ENCODE measurements at regions not wholly inside any gene's neighbourhood (a gene's known extent, or its start where the extent isn't known, plus 50 kb on each side); places are given as distances from the start of the nearest gene placed in this dataset.
"Not testable (repeated sequence)": the region's sequence is repeated elsewhere in the genome, so short reads cannot be mapped to it uniquely, and the experiment has no call there.

- not testable (repeated sequence) for DNase-seq
These were observed 120.2 kb downstream of the IGLL1 start for GRCh38 chr22:23459645-23460516.

- no peak for DNase-seq
These were observed 121.2 kb downstream of the IGLL1 start for GRCh38 chr22:23458663-23459541.

- DNase-seq, result no peak
These were observed 122.6 kb downstream of the IGLL1 start for GRCh38 chr22:23457380-23457985.

GRCh38 chr22:23456666-23457379 is 123.3 kb downstream of the IGLL1 start:
- DNase-seq, result not testable (repeated sequence)

- DNase-seq, result not testable (repeated sequence)
These were observed 125.7 kb downstream of the IGLL1 start for GRCh38 chr22:23454345-23454744.

- no peak for DNase-seq
These were observed 126.8 kb downstream of the IGLL1 start for GRCh38 chr22:23453277-23453676.

GRCh38 chr22:23452231-23453010 is 127.7 kb downstream of the IGLL1 start:
- DNase-seq, result no peak

- not testable (repeated sequence) for DNase-seq
These were observed 128.4 kb downstream of the IGLL1 start for GRCh38 chr22:23451452-23452230.

GRCh38 chr22:23450821-23451220 is 129.3 kb downstream of the IGLL1 start:
- DNase-seq, result not testable (repeated sequence)

GRCh38 chr22:23450434-23450795 is 129.7 kb downstream of the IGLL1 start:
- DNase-seq, result no peak

- not testable (repeated sequence) for DNase-seq
These were observed 130.2 kb downstream of the IGLL1 start for GRCh38 chr22:23449748-23450433.

GRCh38 chr22:23448499-23449288 is 131.4 kb downstream of the IGLL1 start:
- not testable (repeated sequence) for DNase-seq

- no peak for DNase-seq
These were observed 133.2 kb downstream of the IGLL1 start for GRCh38 chr22:23446796-23447350.

GRCh38 chr22:23446194-23446593 is 133.9 kb downstream of the IGLL1 start:
- not testable (repeated sequence) for DNase-seq

- not testable (repeated sequence) for DNase-seq
These were observed 136.2 kb downstream of the IGLL1 start for GRCh38 chr22:23443905-23444304.

- not testable (repeated sequence) for DNase-seq
These were observed 140.5 kb downstream of the IGLL1 start for GRCh38 chr22:23439581-23439980.

- no peak for DNase-seq
These were observed 141.9 kb downstream of the IGLL1 start for GRCh38 chr22:23438216-23438615.

GRCh38 chr22:23437779-23438178 is 142.3 kb downstream of the IGLL1 start:
- DNase-seq, result no peak

- not testable (repeated sequence) for DNase-seq
These were observed 143.0 kb downstream of the IGLL1 start for GRCh38 chr22:23437107-23437395.

Measured in activated T-cell treated with anti-CD3 and anti-CD28 coated beads for 4 hours (primary cell).